Neural progenitor cell (in vitro differentiated cells): ENCODE measurements at regions not wholly inside any gene's neighbourhood (a gene's known extent, or its start where the extent isn't known, plus 50 kb on each side); places are given as distances from the start of the nearest gene placed in this dataset.

Experiments used
- DNase-seq: peaks from one replicate; pipeline ENCODE4 v3.0.0-alpha.2; 2016; ENCODE audit warnings: low spot score
- H2AFZ ChIP-seq: fragments of 200-600 bp; sonication (generic); replicated peaks from 2 replicates; pipeline ENCODE4 v1.6.1; 2016; ENCODE audit warnings: antibody characterized with exemption
- H3F3A ChIP-seq: fragments of 200-600 bp; sonication (generic); 2 replicates; pipeline ENCODE4 v1.6.1; 2016; ENCODE audit warnings: antibody characterized with exemption, low read depth
- H3K27ac ChIP-seq: fragments of 200-600 bp; sonication (generic); 2 replicates; pipeline ENCODE4 v1.5.1; 2016; ENCODE audit warnings: mild to moderate bottlenecking
- H3K27me3 ChIP-seq: fragments of 200-600 bp; sonication (generic); 2 replicates; pipeline ENCODE4 v1.6.1; 2016; ENCODE audit warnings: mild to moderate bottlenecking, moderate library complexity
- H3K36me3 ChIP-seq: fragments of 200-600 bp; sonication (generic); 2 replicates; pipeline ENCODE4 v1.5.1; 2016
- H3K4me1 ChIP-seq: fragments of 200-600 bp; sonication (generic); 2 replicates; pipeline ENCODE4 v1.6.1; 2016; ENCODE audit warnings: mixed run types
- H3K4me2 ChIP-seq: fragments of 200-600 bp; sonication (generic); 2 replicates; pipeline ENCODE4 v1.6.1; 2016
- H3K4me3 ChIP-seq: fragments of 200-600 bp; sonication (generic); 2 replicates; pipeline ENCODE4 v1.5.1; 2016
- H3K79me2 ChIP-seq: fragments of 200-600 bp; sonication (generic); 2 replicates; pipeline ENCODE4 v1.6.1; 2016; ENCODE audit warnings: low read depth
- H3K9ac ChIP-seq: fragments of 200-600 bp; sonication (generic); 2 replicates; pipeline ENCODE4 v1.6.1; 2016
- H3K9me3 ChIP-seq: fragments of 200-600 bp; sonication (generic); 2 replicates; pipeline ENCODE4 v1.5.1; 2016; ENCODE audit warnings: low read depth
- H4K20me1 ChIP-seq: fragments of 200-600 bp; sonication (generic); 2 replicates; pipeline ENCODE4 v1.6.1; 2016; ENCODE audit warnings: low read depth
- H3K27ac Mint-ChIP-seq: 3 replicates; pipeline ENCODE4 v1.8.0; 2021; ENCODE audit warnings: mixed read lengths
- H3K27me3 Mint-ChIP-seq: 2 replicates; pipeline ENCODE4 v1.8.0; 2022; ENCODE audit warnings: low read depth, mild to moderate bottlenecking, inconsistent platforms, moderate library complexity, mixed read lengths; ENCODE audit not compliant: insufficient read depth
- H3K36me3 Mint-ChIP-seq: 3 replicates; pipeline ENCODE4 v1.8.0; 2021; ENCODE audit warnings: mixed read lengths
- H3K4me1 Mint-ChIP-seq: 3 replicates; pipeline ENCODE4 v1.8.0; 2021; ENCODE audit warnings: mixed read lengths
- H3K4me3 Mint-ChIP-seq: 3 replicates; pipeline ENCODE4 v1.8.0; 2021; ENCODE audit warnings: mild to moderate bottlenecking, moderate library complexity, mixed read lengths
- H3K9me3 Mint-ChIP-seq: 3 replicates; pipeline ENCODE4 v1.8.0; 2020; ENCODE audit warnings: mixed read lengths
- EZH2 ChIP-seq: fragments of 200-600 bp; sonication (generic); IDR thresholded peaks from 2 replicates; pipeline ENCODE4 v1.6.1; 2017; ENCODE audit warnings: antibody characterized with exemption, mild to moderate bottlenecking, moderate library complexity
- EZH2phosphoT487 ChIP-seq: fragments of 200-600 bp; sonication (generic); IDR thresholded peaks from 2 replicates; pipeline ENCODE4 v1.6.1; 2017; ENCODE audit warnings: antibody characterized with exemption
- TF ChIP-seq, protein P1 (sequence below): fragments of 200-600 bp; sonication (generic); IDR thresholded peaks from 2 replicates; pipeline ENCODE4 v1.5.1; 2017; ENCODE audit warnings: antibody characterized with exemption, mild to moderate bottlenecking

DNA sequence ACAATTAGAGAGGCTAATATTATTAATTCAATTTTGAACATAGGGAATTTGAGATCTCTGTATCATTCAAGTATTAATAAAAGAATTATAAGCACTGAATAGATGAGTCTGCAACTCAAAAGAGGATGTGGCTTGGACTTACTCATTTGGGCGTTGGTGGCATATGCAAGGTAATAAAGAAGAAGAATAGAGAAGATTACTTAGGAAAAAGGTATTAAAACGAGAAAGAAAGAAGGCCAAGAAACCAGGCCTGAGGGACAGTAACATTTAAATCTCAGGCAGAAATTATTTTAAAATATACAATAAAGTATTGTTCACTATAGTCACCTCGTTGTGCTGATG is 383.0 kb upstream of the INTU start:
- Histone ChIP-seq H3F3A (no peaks in the 10 kb centered on the region), H3K9me3 (no peaks in the 10 kb centered on the region), H3K79me2 (no peaks in the 10 kb centered on the region), H2AFZ (no peak overlapping the region), H3K4me1 (no peaks in the 10 kb centered on the region), H3K27me3 (no peaks in the 10 kb centered on the region), H4K20me1 (no peaks in the 10 kb centered on the region), H3K36me3 (no peaks in the 10 kb centered on the region), H3K4me3 (no peak overlapping the region), H3K4me2 (no peak overlapping the region), H3K27ac (no peak overlapping the region), H3K9ac (no peak overlapping the region)
- TF ChIP-seq, protein P1, sequence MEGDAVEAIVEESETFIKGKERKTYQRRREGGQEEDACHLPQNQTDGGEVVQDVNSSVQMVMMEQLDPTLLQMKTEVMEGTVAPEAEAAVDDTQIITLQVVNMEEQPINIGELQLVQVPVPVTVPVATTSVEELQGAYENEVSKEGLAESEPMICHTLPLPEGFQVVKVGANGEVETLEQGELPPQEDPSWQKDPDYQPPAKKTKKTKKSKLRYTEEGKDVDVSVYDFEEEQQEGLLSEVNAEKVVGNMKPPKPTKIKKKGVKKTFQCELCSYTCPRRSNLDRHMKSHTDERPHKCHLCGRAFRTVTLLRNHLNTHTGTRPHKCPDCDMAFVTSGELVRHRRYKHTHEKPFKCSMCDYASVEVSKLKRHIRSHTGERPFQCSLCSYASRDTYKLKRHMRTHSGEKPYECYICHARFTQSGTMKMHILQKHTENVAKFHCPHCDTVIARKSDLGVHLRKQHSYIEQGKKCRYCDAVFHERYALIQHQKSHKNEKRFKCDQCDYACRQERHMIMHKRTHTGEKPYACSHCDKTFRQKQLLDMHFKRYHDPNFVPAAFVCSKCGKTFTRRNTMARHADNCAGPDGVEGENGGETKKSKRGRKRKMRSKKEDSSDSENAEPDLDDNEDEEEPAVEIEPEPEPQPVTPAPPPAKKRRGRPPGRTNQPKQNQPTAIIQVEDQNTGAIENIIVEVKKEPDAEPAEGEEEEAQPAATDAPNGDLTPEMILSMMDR = no peak
- no peak for TF ChIP-seq EZH2
- TF ChIP-seq EZH2phosphoT487 = no peak
- Mint-ChIP-seq H3K9me3 (no peaks in the 10 kb centered on the region), H3K27ac (no peak overlapping the region), H3K4me1 (no peaks in the 10 kb centered on the region), H3K4me3 (no peak overlapping the region), H3K27me3 (no peaks in the 10 kb centered on the region), H3K36me3 (no peaks in the 10 kb centered on the region)
- no peak for DNase-seq

DNA sequence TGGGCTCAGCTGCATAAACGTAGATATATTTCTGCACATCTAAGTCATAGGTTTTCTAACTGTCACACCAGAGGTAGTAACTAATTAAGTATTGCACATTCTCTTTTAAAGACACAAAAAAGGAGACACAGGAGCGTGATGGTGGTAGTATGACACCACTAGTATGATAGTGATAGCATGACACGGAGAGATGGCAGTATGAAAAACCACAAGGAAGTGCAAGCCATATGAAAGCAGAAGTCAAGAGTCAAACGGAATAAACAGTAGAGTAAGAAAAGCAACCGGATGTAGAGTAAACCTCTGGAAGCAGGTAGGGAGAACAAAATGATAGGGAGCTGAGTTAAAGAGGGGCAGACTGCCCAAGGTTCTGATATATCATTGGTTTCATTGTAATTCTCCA is 382.2 kb upstream of the INTU start:
- Mint-ChIP-seq H3K36me3 (no peaks in the 10 kb centered on the region), H3K27ac (no peak overlapping the region), H3K27me3 (no peaks in the 10 kb centered on the region), H3K4me1 (no peaks in the 10 kb centered on the region), H3K4me3 (no peak overlapping the region), H3K9me3 (no peaks in the 10 kb centered on the region)
- Histone ChIP-seq H3F3A (no peaks in the 10 kb centered on the region), H4K20me1 (no peaks in the 10 kb centered on the region), H2AFZ (no peak overlapping the region), H3K4me3 (no peak overlapping the region), H3K27me3 (no peaks in the 10 kb centered on the region), H3K9ac (no peak overlapping the region), H3K4me1 (no peaks in the 10 kb centered on the region), H3K79me2 (no peaks in the 10 kb centered on the region), H3K9me3 (no peaks in the 10 kb centered on the region), H3K36me3 (no peaks in the 10 kb centered on the region), H3K27ac (no peak overlapping the region), H3K4me2 (no peak overlapping the region)
- no peak for DNase-seq
- TF ChIP-seq EZH2phosphoT487 (no peak), EZH2 (no peak)
- TF ChIP-seq, protein P1 = no peak

DNA sequence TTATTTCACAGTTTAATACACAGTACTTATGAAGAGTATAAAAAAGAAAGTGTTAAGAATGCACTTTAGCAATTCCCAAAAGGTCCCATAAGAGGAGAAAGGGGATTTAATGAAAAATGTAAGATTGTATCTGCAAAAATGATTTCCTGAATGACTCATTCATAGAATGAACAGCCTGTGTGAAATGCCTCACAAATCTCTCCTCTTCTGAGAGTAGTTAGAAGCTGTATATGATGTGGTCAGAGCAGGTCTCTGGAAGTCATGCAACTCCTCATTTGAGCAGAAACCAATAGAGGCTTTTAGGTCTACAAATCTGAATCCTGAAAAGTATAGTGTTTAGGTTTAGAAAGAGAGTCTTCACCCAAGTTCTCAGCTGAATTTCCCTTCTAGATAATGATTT is 381.3 kb upstream of the INTU start:
- H3K4me3 ChIP-seq = no peak overlapping the region
- H3K9me3 ChIP-seq = no peaks in the 10 kb centered on the region
- TF ChIP-seq, protein P1 = no peak
- TF ChIP-seq EZH2phosphoT487 (no peak), EZH2 (no peak)
- no peaks in the 10 kb centered on the region for H3K36me3 ChIP-seq
- no peaks in the 10 kb centered on the region for H4K20me1 ChIP-seq
- H3K36me3 Mint-ChIP-seq = no peaks in the 10 kb centered on the region
- H3K4me2 ChIP-seq = no peak overlapping the region
- H3F3A ChIP-seq = no peaks in the 10 kb centered on the region
- H3K4me1 ChIP-seq = no peaks in the 10 kb centered on the region
- no peaks in the 10 kb centered on the region for H3K79me2 ChIP-seq
- no peak for DNase-seq
- H3K4me1 Mint-ChIP-seq = no peaks in the 10 kb centered on the region
- no peaks in the 10 kb centered on the region for H3K9me3 Mint-ChIP-seq
- H3K9ac ChIP-seq = no peak overlapping the region
- no peak overlapping the region for H2AFZ ChIP-seq
- no peak overlapping the region for H3K4me3 Mint-ChIP-seq
- no peaks in the 10 kb centered on the region for H3K27me3 Mint-ChIP-seq
- H3K27ac ChIP-seq = no peak overlapping the region
- H3K27ac Mint-ChIP-seq = no peak overlapping the region
- H3K27me3 ChIP-seq = no peaks in the 10 kb centered on the region

DNA sequence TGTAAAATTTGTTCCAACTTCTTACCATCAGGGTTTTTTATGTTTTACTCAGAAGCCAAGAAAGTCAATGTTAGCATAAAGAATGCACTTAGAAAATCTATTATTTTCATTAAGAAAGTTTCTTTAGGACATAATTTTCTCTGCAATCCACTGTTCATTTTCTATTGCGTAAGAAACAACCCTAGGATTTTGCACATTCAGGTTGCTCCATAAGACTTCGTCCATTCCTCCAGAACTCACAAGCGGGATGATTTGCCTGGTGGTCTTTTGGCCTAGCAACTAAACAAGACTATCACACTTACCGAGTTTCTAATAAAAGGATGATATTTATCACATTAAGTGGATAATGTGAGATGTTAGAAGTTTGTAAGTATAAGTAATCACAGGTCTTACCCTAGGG is 376.3 kb upstream of the INTU start:
- Histone ChIP-seq H3K36me3 (no peaks in the 10 kb centered on the region), H3K9me3 (no peaks in the 10 kb centered on the region), H3K4me1 (no peaks in the 10 kb centered on the region), H3K4me2 (no peak overlapping the region), H4K20me1 (no peaks in the 10 kb centered on the region), H3K27me3 (no peaks in the 10 kb centered on the region), H2AFZ (no peak overlapping the region), H3F3A (no peaks in the 10 kb centered on the region), H3K9ac (no peak overlapping the region), H3K27ac (no peak overlapping the region), H3K4me3 (no peak overlapping the region), H3K79me2 (no peaks in the 10 kb centered on the region)
- TF ChIP-seq, protein P1 = no peak
- no peak for TF ChIP-seq EZH2phosphoT487
- Mint-ChIP-seq H3K4me1 (no peaks in the 10 kb centered on the region), H3K27me3 (no peaks in the 10 kb centered on the region), H3K4me3 (no peak overlapping the region), H3K9me3 (no peaks in the 10 kb centered on the region), H3K36me3 (no peaks in the 10 kb centered on the region), H3K27ac (no peak overlapping the region)
- no peak for DNase-seq
